Trophoblast cell (in vitro differentiated cells and primary cell): ENCODE measurements at regions not wholly inside any gene's neighbourhood (a gene's known extent, or its start where the extent isn't known, plus 50 kb on each side); places are given as distances from the start of the nearest gene placed in this dataset.

Experiments
- DNase-seq, 2 donors: peaks; one replicate each; pipeline ENCODE4 v3.0.0-alpha.2; 2016
- H2AFZ ChIP-seq: 2 replicates; pipeline ENCODE4 v1.6.1; 2013; ENCODE audit warnings: low read length, moderate library complexity, mild to moderate bottlenecking; ENCODE audit not compliant: insufficient read depth, poor library complexity
- H2AK5ac ChIP-seq: 2 replicates; pipeline ENCODE4 v1.6.1; 2013; ENCODE audit warnings: mild to moderate bottlenecking, low read length
- H2BK120ac ChIP-seq: 2 replicates; pipeline ENCODE4 v1.6.1; 2013; ENCODE audit warnings: low read length, mild to moderate bottlenecking, moderate library complexity; ENCODE audit not compliant: insufficient read depth, poor library complexity
- H2BK12ac ChIP-seq: 2 replicates; pipeline ENCODE4 v1.6.1; 2013; ENCODE audit warnings: mild to moderate bottlenecking, low read length, moderate library complexity
- H2BK5ac ChIP-seq: 2 replicates; pipeline ENCODE4 v1.6.1; 2013; ENCODE audit warnings: low read length, low read depth, moderate library complexity, mild to moderate bottlenecking; ENCODE audit not compliant: poor library complexity
- H3K14ac ChIP-seq: 2 replicates; pipeline ENCODE4 v1.6.1; 2013; ENCODE audit warnings: mild to moderate bottlenecking, low read length
- H3K18ac ChIP-seq: 2 replicates; pipeline ENCODE4 v1.6.1; 2013; ENCODE audit warnings: mild to moderate bottlenecking, low read length
- H3K23ac ChIP-seq: 2 replicates; pipeline ENCODE4 v1.6.1; 2013; ENCODE audit warnings: low read length
- H3K27ac ChIP-seq: 2 replicates; pipeline ENCODE4 v1.5.1; 2013; ENCODE audit warnings: low read depth, mild to moderate bottlenecking, inconsistent platforms, low read length, moderate library complexity
- H3K27me3 ChIP-seq: 2 replicates; pipeline ENCODE4 v1.6.1; 2013; ENCODE audit warnings: inconsistent platforms, mild to moderate bottlenecking, low read length, moderate library complexity; ENCODE audit not compliant: insufficient read depth
- H3K36me3 ChIP-seq, 2 experiments: 1 replicate in 1 of 2; 2 replicates in 1 of 2; pipeline ENCODE4 v1.6.1; 2013; ENCODE audit warnings: low read length in 2 of 2, mild to moderate bottlenecking in 2 of 2, moderate library complexity in 1 of 2; ENCODE audit not compliant: insufficient read depth in 2 of 2, control insufficient read depth in 1 of 2
- H3K4ac ChIP-seq: 2 replicates; pipeline ENCODE4 v1.6.1; 2013; ENCODE audit warnings: low read depth, mild to moderate bottlenecking, low read length, moderate library complexity
- H3K4me1 ChIP-seq, 2 experiments: 1 replicate in 1 of 2; 2 replicates in 1 of 2; pipeline ENCODE4 v1.6.1; 2013; ENCODE audit warnings: low read length in 2 of 2, mild to moderate bottlenecking in 2 of 2, moderate library complexity in 1 of 2; ENCODE audit not compliant: insufficient read depth in 2 of 2, control insufficient read depth in 1 of 2
- H3K4me2 ChIP-seq: 2 replicates; pipeline ENCODE4 v1.6.1; 2013; ENCODE audit warnings: inconsistent platforms, mild to moderate bottlenecking, low read length, moderate library complexity
- H3K4me3 ChIP-seq: 2 replicates; pipeline ENCODE4 v1.5.1; 2013; ENCODE audit warnings: mild to moderate bottlenecking, low read depth, low read length, inconsistent platforms
- H3K79me1 ChIP-seq: one replicate; pipeline ENCODE4 v1.6.1; 2013; ENCODE audit warnings: low read length
- H3K79me2 ChIP-seq: 2 replicates; pipeline ENCODE4 v1.6.1; 2013; ENCODE audit warnings: low read length, mild to moderate bottlenecking; ENCODE audit not compliant: control insufficient read depth, insufficient read depth, poor library complexity
- H3K9ac ChIP-seq: 2 replicates; pipeline ENCODE4 v1.6.1; 2013; ENCODE audit warnings: mild to moderate bottlenecking, low read length
- H3K9me3 ChIP-seq: 2 replicates; pipeline ENCODE4 v1.6.1; 2013; ENCODE audit warnings: low read depth, mild to moderate bottlenecking, control low read depth, inconsistent platforms, low read length; ENCODE audit not compliant: insufficient read depth
- H4K12ac ChIP-seq: 2 replicates; pipeline ENCODE4 v1.6.1; 2013; ENCODE audit warnings: low read depth, mild to moderate bottlenecking, low read length, moderate library complexity
- H4K8ac ChIP-seq: 2 replicates; pipeline ENCODE4 v1.6.1; 2013; ENCODE audit warnings: low read depth, mild to moderate bottlenecking, low read length, moderate library complexity
- H4K91ac ChIP-seq: one replicate; pipeline ENCODE4 v1.6.1; 2013; ENCODE audit warnings: low read depth, mild to moderate bottlenecking, low read length, moderate library complexity
- whole genome bisulfite sequencing: extraction: QIAGEN DNeasy Blood & Tissue Kit; methylation state at CpG from one replicate; pipeline ENCODE4 v1.1.7; 2013; ENCODE audit warnings: missing lambda C conversion rate; ENCODE audit not compliant: insufficient read length, insufficient coverage; ENCODE audit errors: extremely low coverage; 5-methylcytosine and 5-hydroxymethylcytosine counted together

GRCh38 chr11:39777035-39777434 lies 1682.4 kb downstream of the LRRC4C start:
- no peak for DNase-seq
- Histone ChIP-seq H2BK5ac (no peak overlapping the region), H3K79me1 (no peaks in the 10 kb centered on the region), H3K4me1 (no peaks in the 10 kb centered on the region), H3K23ac (no peak overlapping the region), H3K14ac (no peak overlapping the region), H3K36me3 (no peaks in the 10 kb centered on the region), H3K4me2 (no peak overlapping the region), H3K18ac (no peak overlapping the region), H3K27ac (no peak overlapping the region), H4K8ac (no peak overlapping the region), H3K4ac (no peak overlapping the region), H3K27me3 (no peaks in the 10 kb centered on the region), H3K9ac (no peak overlapping the region), H4K12ac (no peak overlapping the region), H3K9me3 (no peaks in the 10 kb centered on the region), H3K79me2 (no peaks in the 10 kb centered on the region), H2BK120ac (no peak overlapping the region), H2AK5ac (no peak overlapping the region), H4K91ac (no peak overlapping the region), H3K4me3 (no peak overlapping the region), H2AFZ (no peak overlapping the region), H2BK12ac (no peak overlapping the region)
- WGBS, result no CpG with 5 or more reads among the region's 3 CpGs

- H2AK5ac ChIP-seq, result no peak overlapping the region
- WGBS, result no CpG with 5 or more reads among the region's 1 CpG
- no peak overlapping the region for H3K4ac ChIP-seq
- no peaks in the 10 kb centered on the region for H3K79me1 ChIP-seq
- H3K9me3 ChIP-seq, result no peaks in the 10 kb centered on the region
- H3K23ac ChIP-seq, result no peak overlapping the region
- no peak for DNase-seq
- no peak overlapping the region for H4K12ac ChIP-seq
- no peak overlapping the region for H2AFZ ChIP-seq
- no peak overlapping the region for H3K9ac ChIP-seq
- no peak overlapping the region for H3K27ac ChIP-seq
- H3K18ac ChIP-seq, result no peak overlapping the region
- no peak overlapping the region for H4K8ac ChIP-seq
- H3K4me2 ChIP-seq, result no peak overlapping the region
- no peak overlapping the region for H2BK120ac ChIP-seq
- no peak overlapping the region for H4K91ac ChIP-seq
- no peaks in the 10 kb centered on the region for H3K4me1 ChIP-seq
- H3K36me3 ChIP-seq, result no peaks in the 10 kb centered on the region
- no peaks in the 10 kb centered on the region for H3K27me3 ChIP-seq
- no peak overlapping the region for H2BK12ac ChIP-seq
- no peaks in the 10 kb centered on the region for H3K79me2 ChIP-seq
- H2BK5ac ChIP-seq, result no peak overlapping the region
- H3K4me3 ChIP-seq, result no peak overlapping the region
- no peak overlapping the region for H3K14ac ChIP-seq
Observed at GRCh38 chr11:39772525-39773137, 1686.8 kb downstream of the LRRC4C start.

GRCh38 chr11:39768214-39768613 lies 1691.2 kb downstream of the LRRC4C start:
- no peaks in the 10 kb centered on the region for H3K27me3 ChIP-seq
- H3K4me3 ChIP-seq, result no peak overlapping the region
- H3K4me2 ChIP-seq, result no peak overlapping the region
- H2BK120ac ChIP-seq, result no peak overlapping the region
- no peak overlapping the region for H2BK12ac ChIP-seq
- H3K79me1 ChIP-seq, result no peaks in the 10 kb centered on the region
- H2AFZ ChIP-seq, result no peak overlapping the region
- no peaks in the 10 kb centered on the region for H3K79me2 ChIP-seq
- no peaks in the 10 kb centered on the region for H3K4me1 ChIP-seq
- no peak overlapping the region for H4K12ac ChIP-seq
- H4K91ac ChIP-seq, result no peak overlapping the region
- H3K9ac ChIP-seq, result no peak overlapping the region
- no peak overlapping the region for H4K8ac ChIP-seq
- H3K14ac ChIP-seq, result no peak overlapping the region
- H2BK5ac ChIP-seq, result no peak overlapping the region
- WGBS, result no CpG with 5 or more reads among the region's 1 CpG
- H3K18ac ChIP-seq, result no peak overlapping the region
- no peak overlapping the region for H3K27ac ChIP-seq
- no peaks in the 10 kb centered on the region for H3K9me3 ChIP-seq
- H3K23ac ChIP-seq, result no peak overlapping the region
- no peak overlapping the region for H2AK5ac ChIP-seq
- H3K4ac ChIP-seq, result no peak overlapping the region
- no peak for DNase-seq
- H3K36me3 ChIP-seq, result no peaks in the 10 kb centered on the region

GRCh38 chr11:39745401-39745800 lies 1714.1 kb downstream of the LRRC4C start:
- no CpG with 5 or more reads among the region's 6 CpGs for WGBS
- no peak overlapping the region for H3K23ac ChIP-seq
- DNase-seq, result no peak
- no peaks in the 10 kb centered on the region for H3K79me1 ChIP-seq
- H3K9ac ChIP-seq, result no peak overlapping the region
- no peak overlapping the region for H4K91ac ChIP-seq
- H2AK5ac ChIP-seq, result no peak overlapping the region
- H3K4ac ChIP-seq, result no peak overlapping the region
- no peak overlapping the region for H3K14ac ChIP-seq
- no peak overlapping the region for H3K4me2 ChIP-seq
- H3K4me1 ChIP-seq, result peaks cover 0 to 5% of the 10 kb centered on the region in 2 experiments
- H3K27ac ChIP-seq, result no peak overlapping the region
- peaks cover 5% of the 10 kb centered on the region for H3K9me3 ChIP-seq
- no peak overlapping the region for H4K8ac ChIP-seq
- no peak overlapping the region for H3K4me3 ChIP-seq
- no peaks in the 10 kb centered on the region for H3K79me2 ChIP-seq
- no peak overlapping the region for H3K18ac ChIP-seq
- no peak overlapping the region for H2BK5ac ChIP-seq
- H3K27me3 ChIP-seq, result no peaks in the 10 kb centered on the region
- H2BK12ac ChIP-seq, result no peak overlapping the region
- no peak overlapping the region for H4K12ac ChIP-seq
- no peak overlapping the region for H2BK120ac ChIP-seq
- no peaks in the 10 kb centered on the region for H3K36me3 ChIP-seq
- H2AFZ ChIP-seq, result no peak overlapping the region
